ENCODE measurements at regions not wholly inside any gene's neighbourhood (a gene's known extent, or its start where the extent isn't known, plus 50 kb on each side); places are given as distances from the start of the nearest gene placed in this dataset.

DNA sequence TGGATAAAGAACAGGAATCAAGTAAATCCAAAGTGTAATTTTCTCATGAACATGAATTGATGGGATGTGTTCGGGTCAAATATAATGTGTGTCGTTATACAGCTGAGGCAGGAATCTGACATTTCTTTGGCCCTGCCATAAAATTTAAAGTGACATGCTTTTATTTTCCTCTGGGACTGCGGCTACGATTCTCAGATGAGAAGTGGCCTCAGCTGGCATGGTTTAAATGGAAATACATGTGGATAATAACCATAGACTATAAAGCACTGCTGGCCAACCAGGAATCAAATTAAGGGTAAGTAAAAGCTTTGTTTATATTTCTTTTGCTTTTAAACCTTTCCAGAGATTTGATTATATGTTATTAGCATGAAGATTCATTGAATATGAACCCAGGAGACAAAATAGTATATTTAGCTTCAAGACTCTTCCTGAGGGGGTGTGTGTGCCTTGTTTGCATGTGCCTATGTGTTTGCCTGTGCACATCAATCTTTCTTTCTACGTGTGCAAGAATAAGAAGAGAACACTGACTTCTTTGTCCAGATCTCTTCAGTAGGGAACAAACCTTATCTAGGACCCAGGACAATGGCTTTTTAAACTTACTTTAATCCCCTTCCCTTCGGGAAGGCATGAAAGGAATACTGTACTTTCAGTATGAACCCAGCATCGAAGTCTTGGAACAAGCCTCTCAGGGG, 629.0 kb upstream of the PFKP start:
- DNase-seq (ENCODE audit: low spot score) = no peak
- TF ChIP-seq, protein P1, sequence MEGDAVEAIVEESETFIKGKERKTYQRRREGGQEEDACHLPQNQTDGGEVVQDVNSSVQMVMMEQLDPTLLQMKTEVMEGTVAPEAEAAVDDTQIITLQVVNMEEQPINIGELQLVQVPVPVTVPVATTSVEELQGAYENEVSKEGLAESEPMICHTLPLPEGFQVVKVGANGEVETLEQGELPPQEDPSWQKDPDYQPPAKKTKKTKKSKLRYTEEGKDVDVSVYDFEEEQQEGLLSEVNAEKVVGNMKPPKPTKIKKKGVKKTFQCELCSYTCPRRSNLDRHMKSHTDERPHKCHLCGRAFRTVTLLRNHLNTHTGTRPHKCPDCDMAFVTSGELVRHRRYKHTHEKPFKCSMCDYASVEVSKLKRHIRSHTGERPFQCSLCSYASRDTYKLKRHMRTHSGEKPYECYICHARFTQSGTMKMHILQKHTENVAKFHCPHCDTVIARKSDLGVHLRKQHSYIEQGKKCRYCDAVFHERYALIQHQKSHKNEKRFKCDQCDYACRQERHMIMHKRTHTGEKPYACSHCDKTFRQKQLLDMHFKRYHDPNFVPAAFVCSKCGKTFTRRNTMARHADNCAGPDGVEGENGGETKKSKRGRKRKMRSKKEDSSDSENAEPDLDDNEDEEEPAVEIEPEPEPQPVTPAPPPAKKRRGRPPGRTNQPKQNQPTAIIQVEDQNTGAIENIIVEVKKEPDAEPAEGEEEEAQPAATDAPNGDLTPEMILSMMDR (IDR thresholded peaks at IDR 0.05; ENCODE audit: extremely low read depth, insufficient read depth, missing control alignments) = no peak
- in situ Hi-C loops (cut with MboI; ENCODE audit: low pct_unique_long_range_greater_than_20kb, low sequenced_read_pairs, unreplicated experiment) = no loop called here

DNA sequence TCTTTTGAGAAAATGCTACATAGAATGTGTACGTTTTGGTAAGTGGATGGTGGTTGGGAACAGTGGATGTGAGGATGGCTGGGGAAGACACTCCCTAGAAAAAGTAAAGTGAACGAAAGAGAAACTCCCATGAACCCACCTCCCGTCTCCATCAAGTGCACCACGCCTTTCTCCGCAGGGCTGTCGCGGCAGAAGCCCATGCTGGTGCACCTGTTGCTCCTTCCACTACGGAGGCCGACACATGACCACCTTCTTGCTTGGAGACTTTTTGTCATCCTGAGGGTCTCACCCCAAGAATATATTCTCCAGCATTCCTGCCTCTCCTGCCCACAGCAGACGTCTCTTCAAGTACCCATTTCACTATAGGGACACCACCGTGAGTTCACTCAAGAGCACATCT, 630.4 kb upstream of the PFKP start:
- in situ Hi-C loops (cut with MboI; ENCODE audit: low pct_unique_long_range_greater_than_20kb, low sequenced_read_pairs, unreplicated experiment) = no loop called here
- TF ChIP-seq, protein P1 (IDR thresholded peaks at IDR 0.05; ENCODE audit: extremely low read depth, insufficient read depth, missing control alignments) = no peak

DNA sequence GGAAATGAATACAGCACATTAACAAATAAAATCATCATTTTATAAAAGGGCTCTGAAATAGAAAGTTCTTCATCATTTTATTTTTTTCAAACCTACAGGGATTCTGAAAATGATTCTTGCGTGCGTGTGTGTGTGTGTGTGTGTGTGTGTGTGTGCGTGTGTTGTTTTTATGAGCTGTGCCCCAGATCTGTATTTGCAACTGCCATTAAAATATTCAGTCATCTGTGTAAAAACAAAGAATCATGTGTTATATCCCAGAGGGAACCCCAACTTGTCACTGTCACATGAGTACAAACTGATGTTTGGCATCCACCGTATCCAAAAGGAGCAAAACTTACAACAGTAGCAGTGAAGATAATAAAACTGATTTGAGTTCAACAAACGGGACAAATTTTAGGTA, 635.4 kb upstream of the PFKP start:
- no peak for DNase-seq (ENCODE audit: low spot score)
- TF ChIP-seq, protein P1 (IDR thresholded peaks at IDR 0.05; ENCODE audit: extremely low read depth, insufficient read depth, missing control alignments) = no peak
- in situ Hi-C loops (cut with MboI; ENCODE audit: low pct_unique_long_range_greater_than_20kb, low sequenced_read_pairs, unreplicated experiment) = no loop called here

More for the DNA sequence above, 630.4 kb upstream of the PFKP start:
- DNase-seq (ENCODE audit: low spot score) = no peak

DNA sequence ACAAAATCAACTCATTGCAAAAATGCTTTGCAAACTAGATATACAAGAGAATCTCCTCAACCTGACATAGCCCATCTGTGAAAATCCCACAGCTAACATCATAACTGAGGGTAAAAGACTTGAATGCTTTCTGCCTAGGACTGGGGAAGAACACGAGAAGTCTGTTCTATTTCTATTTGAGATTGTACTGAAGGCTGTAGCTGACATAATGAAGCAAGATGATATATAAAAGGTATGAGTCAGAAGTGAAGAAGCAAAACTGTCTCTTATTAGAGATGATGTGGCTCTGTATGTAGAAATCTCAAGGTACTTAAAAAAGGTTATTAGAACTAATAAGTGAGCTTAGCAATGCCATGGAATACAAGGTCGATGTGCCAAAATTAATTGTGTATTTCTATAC, 639.9 kb upstream of the PFKP start:
- TF ChIP-seq, protein P1 (IDR thresholded peaks at IDR 0.05; ENCODE audit: extremely low read depth, insufficient read depth, missing control alignments) = no peak
- in situ Hi-C loops (cut with MboI; ENCODE audit: low pct_unique_long_range_greater_than_20kb, low sequenced_read_pairs, unreplicated experiment) = no loop called here

DNA sequence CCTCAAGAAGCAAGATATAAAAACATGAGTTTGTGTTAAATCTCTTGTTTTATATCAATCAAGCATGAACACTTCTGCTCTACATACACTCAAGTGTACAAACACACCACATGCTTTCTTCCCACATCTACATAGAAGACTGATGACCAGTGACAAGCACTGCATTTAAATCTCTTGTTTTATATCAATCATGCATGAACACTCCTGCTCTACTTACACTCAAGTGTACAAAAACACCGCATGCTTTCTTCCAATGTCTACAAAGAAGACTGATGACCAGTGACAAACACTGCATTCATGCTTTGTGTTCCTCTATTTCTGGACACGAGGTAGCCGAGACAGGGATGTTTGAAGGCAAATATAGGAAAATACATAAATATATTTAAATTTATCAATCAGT, 642.0 kb upstream of the PFKP start:
- no peak for DNase-seq (ENCODE audit: low spot score)
- in situ Hi-C loops (cut with MboI; ENCODE audit: low pct_unique_long_range_greater_than_20kb, low sequenced_read_pairs, unreplicated experiment) = no loop called here
- TF ChIP-seq, protein P1 (IDR thresholded peaks at IDR 0.05; ENCODE audit: extremely low read depth, insufficient read depth, missing control alignments) = no peak

More for the DNA sequence above, 639.9 kb upstream of the PFKP start:
- DNase-seq (ENCODE audit: low spot score) = no peak

DNA sequence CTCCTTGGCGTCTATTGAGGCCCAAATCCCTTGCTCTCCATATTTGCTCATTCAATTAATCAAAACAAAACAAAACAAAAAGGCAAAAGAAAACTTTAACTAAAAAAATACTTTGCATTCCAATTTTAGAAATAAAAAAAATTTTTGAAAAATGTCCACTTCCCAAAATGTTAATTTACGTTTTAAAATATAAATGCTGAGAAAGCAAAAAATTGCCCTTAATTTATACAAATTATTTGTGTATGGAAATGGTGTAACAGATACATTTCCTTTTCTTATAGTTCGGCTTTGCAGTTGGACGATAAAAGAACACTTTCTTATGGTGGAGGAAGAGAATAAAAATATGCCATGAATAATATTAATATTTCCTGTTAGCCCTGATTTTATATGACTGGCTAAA, 652.8 kb upstream of the PFKP start:
- TF ChIP-seq, protein P1 (IDR thresholded peaks at IDR 0.05; ENCODE audit: extremely low read depth, insufficient read depth, missing control alignments) = no peak
- DNase-seq (ENCODE audit: low spot score) = no peak
- in situ Hi-C loops (cut with MboI; ENCODE audit: low pct_unique_long_range_greater_than_20kb, low sequenced_read_pairs, unreplicated experiment) = no loop called here

Measured in GM13977 (cell line).